Lung (tissue), 11 donors: ENCODE measurements at regions not wholly inside any gene's neighbourhood (a gene's known extent, or its start where the extent isn't known, plus 50 kb on each side); places are given as distances from the start of the nearest gene placed in this dataset.
A peak's percentile ranks its signal among the peaks of the same experiment; 100 is the strongest.
"Not testable (repeated sequence)": the region's sequence is repeated elsewhere in the genome, so short reads cannot be mapped to it uniquely, and the experiment has no call there.

Source experiments
- ATAC-seq: fragments of 200-7000 bp; cut with Tn5 transposase; one replicate; pipeline ENCODE4 v1.9.1; 2020; ENCODE audit warnings: moderate number of reproducible peaks; ENCODE audit not compliant: insufficient read depth, low FRiP score
- DNase-seq, 3 donors: peaks; one replicate each; pipeline ENCODE4 v3.0.0-alpha.2; 2013 to 2017
- H3K27ac ChIP-seq, 2 donors: one replicate each; pipeline ENCODE4 v1.5.1; 2013; ENCODE audit warnings: mild to moderate bottlenecking in 2 of 2, moderate library complexity in 2 of 2, control low read depth in 1 of 2, inconsistent platforms in 1 of 2, low read depth in 1 of 2, low read length in 1 of 2
- H3K27me3 ChIP-seq, 3 donors: one replicate each; pipeline ENCODE4 v1.5.1; 2013; ENCODE audit warnings: low read length in 2 of 3; ENCODE audit not compliant: control insufficient read depth in 3 of 3, insufficient read depth in 3 of 3
- H3K36me3 ChIP-seq, 4 donors: one replicate each; pipeline ENCODE4 v1.5.1; 2013; ENCODE audit warnings: low read length in 4 of 4, mild to moderate bottlenecking in 1 of 4, moderate library complexity in 1 of 4; ENCODE audit not compliant: control insufficient read depth in 4 of 4, insufficient read depth in 4 of 4
- H3K4me1 ChIP-seq, 5 donors: one replicate each; pipeline ENCODE4 v1.5.1; 2013; ENCODE audit warnings: low read length in 5 of 5, mild to moderate bottlenecking in 2 of 5, moderate library complexity in 1 of 5; ENCODE audit not compliant: control insufficient read depth in 5 of 5, insufficient read depth in 5 of 5
- H3K4me3 ChIP-seq: one replicate; pipeline ENCODE4 v1.5.1; 2013; ENCODE audit warnings: mild to moderate bottlenecking, control low read depth, moderate library complexity
- H3K9ac ChIP-seq, 2 donors: one replicate each; pipeline ENCODE4 v1.5.1; 2013; ENCODE audit warnings: low read length in 2 of 2, control low read depth in 1 of 2; ENCODE audit not compliant: insufficient read depth in 1 of 2
- H3K9me3 ChIP-seq, 4 donors: one replicate each; pipeline ENCODE4 v1.5.1; 2013; ENCODE audit warnings: low read length in 3 of 4, mild to moderate bottlenecking in 1 of 4, moderate library complexity in 1 of 4; ENCODE audit not compliant: control insufficient read depth in 4 of 4, insufficient read depth in 3 of 4
- CTCF ChIP-seq: IDR thresholded peaks from 2 replicates; pipeline ENCODE4 v1.5.1; 2012; ENCODE audit warnings: mild to moderate bottlenecking; ENCODE audit errors: control extremely low read depth, extremely low read depth
- WGBS, 2 donors: extraction: QIAGEN DNeasy Blood & Tissue Kit; methylation state at CpG; one replicate each; pipeline ENCODE4 v1.1.7; 2013; 5-methylcytosine and 5-hydroxymethylcytosine counted together
- donor health status: control.
- donor health status: control.
- donor health status: Bipolar disorder and iron deficiency.
- donor health status: healthy.
- donor health status: DM: yes; HTN: yes; CAD: no.

GRCh38 chr11:3445535-3445934 is 66.6 kb upstream of the ZNF195 start:
- H3K9me3 ChIP-seq, H3K36me3 ChIP-seq, H3K27me3 ChIP-seq, H3K4me1 ChIP-seq, H3K4me3 ChIP-seq, H3K9ac ChIP-seq, H3K27ac ChIP-seq, ATAC-seq, DNase-seq: not testable (repeated sequence)
- 85 to 100% methylated on average over 3 of the region's 3 CpGs for WGBS, 2 donors

DNA sequence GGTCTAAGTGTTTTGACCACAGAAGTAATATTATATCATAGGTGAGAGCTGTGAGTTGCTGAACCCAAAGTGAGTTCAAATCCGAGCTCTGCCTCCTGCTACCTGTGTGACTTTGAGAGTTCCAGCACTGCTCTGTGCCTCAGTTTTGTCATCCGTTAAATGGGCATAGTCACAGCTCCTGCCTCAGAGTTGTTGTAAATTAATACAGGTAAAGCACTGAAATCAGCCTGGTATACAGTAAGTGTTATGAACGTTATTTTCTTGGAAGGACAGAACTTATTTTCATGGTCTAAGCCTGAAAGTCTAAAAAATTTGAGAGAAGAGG is 65.4 kb upstream of the ZNF195 start:
- 75 to 76% methylated on average over 3 of the region's 3 CpGs for WGBS, 2 donors
- peak in 1 of 3 donors; percentile 2 for DNase-seq
- not testable (repeated sequence) for H3K36me3 ChIP-seq, ATAC-seq, H3K4me1 ChIP-seq, H3K4me3 ChIP-seq, H3K9me3 ChIP-seq, H3K9ac ChIP-seq, H3K27me3 ChIP-seq, H3K27ac ChIP-seq

DNA sequence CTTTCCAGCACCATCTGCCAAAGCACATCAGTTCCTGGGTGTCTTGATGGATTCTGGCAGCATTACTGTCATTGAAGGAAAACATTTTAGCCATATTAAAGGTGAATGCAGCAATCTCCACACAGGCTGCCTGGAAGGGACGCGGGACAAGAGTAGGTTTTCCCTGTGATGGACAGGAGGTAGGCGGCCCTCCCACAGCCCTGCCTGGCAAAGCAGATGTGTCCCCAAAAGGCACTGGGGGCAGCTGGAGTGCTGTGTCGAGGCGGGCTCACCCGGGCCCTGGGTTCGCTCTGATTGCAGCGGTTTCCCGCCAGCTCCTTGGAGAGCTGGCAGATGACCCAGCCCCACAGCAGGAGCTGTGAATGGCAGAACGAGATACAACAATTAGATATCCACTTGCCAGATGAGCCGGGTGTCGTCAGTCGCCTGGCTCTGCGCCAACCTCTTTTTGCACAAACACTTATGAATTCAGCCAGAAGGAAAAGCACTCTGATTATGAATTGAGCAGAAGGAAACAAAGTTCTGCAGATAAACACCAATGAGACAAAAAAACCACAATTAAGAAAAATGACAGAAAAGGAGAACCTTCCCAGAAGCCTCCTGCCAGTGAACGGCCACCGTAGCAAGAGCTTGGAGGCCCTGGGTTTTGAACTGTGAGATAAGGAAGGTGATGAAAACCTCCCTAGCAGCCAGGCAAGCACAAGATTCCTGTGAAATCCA is 64.9 kb upstream of the ZNF195 start:
- H3K36me3 ChIP-seq, H3K4me1 ChIP-seq, H3K27me3 ChIP-seq, H3K9me3 ChIP-seq, H3K4me3 ChIP-seq, H3K27ac ChIP-seq, H3K9ac ChIP-seq, ATAC-seq: not testable (repeated sequence)
- DNase-seq = peak in 1 of 3 donors; percentile 65
- WGBS, 2 donors = 8 to 10% methylated on average over 16 of the region's 16 CpGs

DNA sequence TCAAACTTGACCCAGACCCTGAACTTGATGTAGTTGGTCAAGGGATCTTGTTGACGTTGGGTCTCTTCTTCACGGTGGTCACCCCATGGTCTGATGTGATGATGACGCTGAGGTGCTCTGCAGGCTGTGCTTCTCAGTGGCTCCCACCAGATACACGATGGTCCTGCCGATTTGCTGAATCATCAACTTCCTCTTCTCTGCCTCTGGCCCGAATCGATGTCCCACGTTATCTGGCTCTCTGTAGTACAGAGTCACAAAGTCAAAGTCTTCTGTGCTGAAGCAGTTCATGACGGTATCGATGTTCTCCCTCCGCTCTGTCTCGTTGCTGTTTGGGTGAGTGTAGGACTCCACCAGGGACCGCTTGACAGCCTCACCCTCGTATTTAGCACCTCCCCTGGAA is 58.5 kb upstream of the ZNF195 start:
- H3K4me3 ChIP-seq, H3K9ac ChIP-seq, H3K9me3 ChIP-seq, H3K36me3 ChIP-seq, H3K27ac ChIP-seq, DNase-seq, H3K27me3 ChIP-seq, ATAC-seq, H3K4me1 ChIP-seq: not testable (repeated sequence)
- WGBS, 2 donors = 47 to 68% methylated on average over 14 of the region's 14 CpGs

GRCh38 chr11:3434976-3435375 is 56.0 kb upstream of the ZNF195 start:
- Histone ChIP-seq H3K9me3 (no peaks in the 10 kb centered on the region), H3K9ac (no peak overlapping the region), H3K4me3 (no peak overlapping the region), H3K27ac (no peak overlapping the region), H3K27me3 (no peaks in the 10 kb centered on the region), H3K36me3 (no peaks in the 10 kb centered on the region), H3K4me1 (no peaks in the 10 kb centered on the region)
- ATAC-seq (no peak), DNase-seq (no peak)
- WGBS, 2 donors = 94 to 99% methylated on average over 27 to 28 of the region's 28 CpGs
- no peak for TF ChIP-seq CTCF

DNA sequence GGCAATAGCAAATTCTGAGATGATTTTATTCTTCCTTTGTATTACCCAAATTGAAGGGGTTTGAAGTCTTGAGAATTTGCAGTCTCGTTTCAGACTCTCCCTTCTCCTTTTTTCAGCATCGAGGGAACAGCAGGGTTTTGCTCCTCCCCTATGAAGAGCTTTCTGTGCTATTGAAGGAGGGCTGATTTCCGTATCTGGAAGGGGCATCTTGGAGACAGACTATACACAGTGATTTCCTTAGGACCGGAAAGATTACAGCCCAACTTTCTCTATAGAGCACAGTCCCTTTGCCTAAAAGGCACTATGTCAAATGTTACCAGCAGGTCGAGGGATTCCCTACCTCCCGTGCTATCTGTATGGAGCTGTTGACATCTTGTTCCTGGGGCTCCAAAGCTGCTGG is 50.2 kb upstream of the ZNF195 start:
- WGBS, 2 donors = 29 to 38% methylated on average over 6 of the region's 6 CpGs
- H3K36me3 ChIP-seq, H3K27me3 ChIP-seq, H3K4me1 ChIP-seq, H3K9me3 ChIP-seq, H3K9ac ChIP-seq, ATAC-seq, H3K27ac ChIP-seq, H3K4me3 ChIP-seq: not testable (repeated sequence)
- DNase-seq = peak in 1 of 3 donors; percentile 20
